Omental fat pad (tissue), 3 donors: ENCODE measurements at regions not wholly inside any gene's neighbourhood (a gene's known extent, or its start where the extent isn't known, plus 50 kb on each side); places are given as distances from the start of the nearest gene placed in this dataset.

Source experiments
- ATAC-seq: fragments of 150-250 bp; one replicate; pipeline ENCODE4 v1.9.1; 2016; ENCODE audit warnings: mild to moderate bottlenecking, moderate library complexity; ENCODE audit not compliant: low FRiP score
- DNase-seq: peaks from one replicate; pipeline ENCODE4 v3.0.0-alpha.2; 2019; ENCODE audit warnings: low spot score
- TF ChIP-seq, protein P1 (sequence below), 3 donors: fragments of 450-650 bp; IDR thresholded peaks; one replicate each; pipeline ENCODE4 v1.5.1; 2016 to 2017; ENCODE audit warnings: antibody characterized with exemption in 3 of 3, mild to moderate bottlenecking in 3 of 3, moderate library complexity in 2 of 3

DNA sequence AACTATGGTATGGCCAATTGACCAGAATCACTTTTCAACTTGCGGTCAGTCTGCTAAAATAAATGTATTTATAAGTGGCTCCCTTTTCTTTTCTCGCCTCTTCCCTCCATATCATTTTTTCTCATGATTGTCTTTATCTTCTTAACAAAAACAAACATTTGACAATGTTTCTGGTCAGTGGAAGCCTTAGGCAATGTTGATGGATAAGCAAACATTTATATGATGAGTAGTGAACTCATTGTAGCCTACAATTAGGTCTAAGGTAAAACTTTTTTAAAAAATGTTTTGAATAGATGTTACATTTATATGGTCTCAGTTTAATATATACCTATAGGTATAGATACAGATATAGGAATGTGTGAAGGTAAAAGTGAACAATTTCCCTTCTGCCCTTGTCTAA is 355.4 kb downstream of the MFSD1 start:
- DNase-seq: no peak
- TF ChIP-seq, protein P1, sequence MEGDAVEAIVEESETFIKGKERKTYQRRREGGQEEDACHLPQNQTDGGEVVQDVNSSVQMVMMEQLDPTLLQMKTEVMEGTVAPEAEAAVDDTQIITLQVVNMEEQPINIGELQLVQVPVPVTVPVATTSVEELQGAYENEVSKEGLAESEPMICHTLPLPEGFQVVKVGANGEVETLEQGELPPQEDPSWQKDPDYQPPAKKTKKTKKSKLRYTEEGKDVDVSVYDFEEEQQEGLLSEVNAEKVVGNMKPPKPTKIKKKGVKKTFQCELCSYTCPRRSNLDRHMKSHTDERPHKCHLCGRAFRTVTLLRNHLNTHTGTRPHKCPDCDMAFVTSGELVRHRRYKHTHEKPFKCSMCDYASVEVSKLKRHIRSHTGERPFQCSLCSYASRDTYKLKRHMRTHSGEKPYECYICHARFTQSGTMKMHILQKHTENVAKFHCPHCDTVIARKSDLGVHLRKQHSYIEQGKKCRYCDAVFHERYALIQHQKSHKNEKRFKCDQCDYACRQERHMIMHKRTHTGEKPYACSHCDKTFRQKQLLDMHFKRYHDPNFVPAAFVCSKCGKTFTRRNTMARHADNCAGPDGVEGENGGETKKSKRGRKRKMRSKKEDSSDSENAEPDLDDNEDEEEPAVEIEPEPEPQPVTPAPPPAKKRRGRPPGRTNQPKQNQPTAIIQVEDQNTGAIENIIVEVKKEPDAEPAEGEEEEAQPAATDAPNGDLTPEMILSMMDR (IDR thresholded peaks at IDR 0.05): no peak
- ATAC-seq: no peak

- DNase-seq: no peak
- no peak for ATAC-seq
- TF ChIP-seq, protein P1 (IDR thresholded peaks at IDR 0.05): no peak
Measured at GRCh38 chr3:159158213-159158612, 356.4 kb downstream of the MFSD1 start.

DNA sequence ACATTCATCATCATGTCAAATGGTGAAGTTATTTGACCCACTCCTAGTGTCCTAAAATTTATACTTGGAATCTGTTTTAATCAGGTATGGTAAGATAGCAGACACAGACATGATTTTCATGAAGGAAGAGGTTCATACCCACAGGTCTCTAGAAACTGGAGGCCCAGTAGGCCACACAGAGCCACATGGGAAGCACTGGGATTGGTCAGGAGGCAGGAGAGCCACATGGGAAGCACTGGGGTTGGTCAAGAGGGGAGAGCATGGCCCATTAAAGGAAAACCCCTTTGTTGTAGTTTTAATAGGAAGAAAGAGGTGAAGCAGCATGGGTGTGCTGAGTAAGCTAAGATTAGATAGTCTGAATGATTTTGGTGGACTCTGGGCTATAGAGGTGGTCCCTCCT is 356.9 kb downstream of the MFSD1 start:
- DNase-seq (no peak), ATAC-seq (no peak)
- TF ChIP-seq, protein P1 (IDR thresholded peaks at IDR 0.05): no peak

DNA sequence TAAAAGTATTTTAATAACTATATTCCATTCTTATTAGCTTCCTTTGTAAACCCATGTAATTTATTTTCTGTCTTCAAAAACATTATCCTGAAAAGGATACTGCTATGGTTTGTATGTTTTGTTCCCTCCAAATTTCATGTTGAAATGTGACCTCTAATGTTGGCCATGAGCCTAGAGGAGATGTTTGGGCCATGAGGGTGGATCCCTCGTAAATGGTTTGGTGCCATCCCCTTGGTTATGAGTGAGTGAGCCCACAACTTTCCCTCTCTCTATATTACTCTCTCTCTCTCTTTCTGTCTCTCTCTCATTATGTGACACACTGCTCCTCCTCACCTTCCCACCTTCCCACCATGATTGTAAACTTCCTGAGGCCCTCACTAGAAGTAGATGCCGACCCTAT is 357.7 kb downstream of the MFSD1 start:
- DNase-seq (no peak), ATAC-seq (no peak)
- TF ChIP-seq, protein P1 (IDR thresholded peaks at IDR 0.05): no peak

DNA sequence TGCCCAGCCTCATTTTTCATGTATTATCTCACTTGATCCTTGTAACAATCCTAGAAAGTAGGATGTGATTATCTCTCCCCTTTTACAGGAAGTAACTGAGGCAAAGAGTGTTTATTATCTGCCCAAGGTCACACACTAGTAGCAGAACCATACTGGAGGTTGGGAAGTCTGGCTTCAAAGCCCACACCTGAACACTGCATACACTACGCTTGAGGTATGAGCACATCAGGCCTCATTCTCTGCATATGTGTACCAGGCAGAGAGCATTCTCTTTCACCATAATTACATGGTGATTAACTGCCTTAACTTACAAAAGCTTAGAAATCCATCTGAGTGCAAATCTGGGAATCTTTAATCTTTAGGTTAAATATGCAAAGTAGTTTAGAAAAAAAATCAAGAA is 361.8 kb downstream of the MFSD1 start:
- TF ChIP-seq, protein P1 (IDR thresholded peaks at IDR 0.05): no peak
- ATAC-seq (no peak), DNase-seq (no peak)

DNA sequence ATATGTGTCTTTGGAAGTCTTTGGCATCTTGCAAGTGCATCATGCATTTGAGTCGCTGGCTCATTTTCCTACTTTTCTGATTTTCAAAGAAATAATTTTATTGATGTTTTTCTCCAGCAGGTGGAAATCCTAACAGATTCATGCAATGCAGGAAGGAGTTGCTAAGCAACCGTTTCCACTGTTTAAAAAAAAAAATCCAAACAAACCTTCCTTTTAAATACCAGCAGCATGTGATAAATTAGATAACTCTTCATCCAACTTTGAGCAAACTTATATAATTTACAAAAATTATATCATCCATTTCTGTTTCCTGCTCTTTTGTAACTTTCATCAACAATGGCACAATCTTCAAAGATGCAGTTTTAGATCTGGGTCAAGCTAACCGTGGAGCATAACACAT is 364.1 kb downstream of the MFSD1 start:
- TF ChIP-seq, protein P1 (IDR thresholded peaks at IDR 0.05): no peak
- DNase-seq: no peak
- no peak for ATAC-seq

- ATAC-seq (no peak), DNase-seq (no peak)
- TF ChIP-seq, protein P1 (IDR thresholded peaks at IDR 0.05): no peak
Measured at GRCh38 chr3:159166899-159167586, 365.2 kb downstream of the MFSD1 start.
